GM23248 (cell line): ENCODE measurements at regions not wholly inside any gene's neighbourhood (a gene's known extent, or its start where the extent isn't known, plus 50 kb on each side); places are given as distances from the start of the nearest gene placed in this dataset.

Source experiments
- EZH2 ChIP-seq: fragments of 200-600 bp; sonication (generic); IDR thresholded peaks from 2 replicates; pipeline ENCODE4 v1.6.1; 2018; ENCODE audit warnings: antibody characterized with exemption, mild to moderate bottlenecking; ENCODE audit not compliant: insufficient read depth, poor library complexity, severe bottlenecking
- EZH2phosphoT487 ChIP-seq: fragments of 200-600 bp; sonication (generic); IDR thresholded peaks from 2 replicates; pipeline ENCODE4 v1.6.1; 2018; ENCODE audit warnings: antibody characterized with exemption, moderate library complexity, mild to moderate bottlenecking, low read depth; ENCODE audit not compliant: insufficient read depth

GRCh38 chr15:66833371-66833770 lies 131.3 kb downstream of the SMAD6 start:
- TF ChIP-seq EZH2 (no peak), EZH2phosphoT487 (no peak)
